WTC11 (cell line): ENCODE measurements at regions not wholly inside any gene's neighbourhood (a gene's known extent, or its start where the extent isn't known, plus 50 kb on each side); places are given as distances from the start of the nearest gene placed in this dataset.

Experiments
- ATAC-seq: fragments of 200-7000 bp; cut with Tn5 transposase; 2 replicates; pipeline ENCODE4 v1.10.0; 2021; ENCODE audit warnings: mild to moderate bottlenecking, moderate library complexity
- CTCF ChIA-PET: fragments of 300-600 bp; sonication (Branson Sonifier 250); formaldehyde crosslinking; loops from one replicate; lab custom pipeline; 2021; ENCODE audit warnings: antibody characterized with exemption; lab: Charles Lee
- POLR2A ChIA-PET: fragments of 350-600 bp; sonication (Branson Sonifier 250); formaldehyde crosslinking; loops from one replicate; lab custom pipeline; 2021; ENCODE audit warnings: antibody characterized with exemption; lab: Charles Lee
- DNase-seq: peaks from one replicate; pipeline ENCODE4 v3.0.0; 2021; ENCODE audit warnings: low spot score
- H3K27ac Mint-ChIP-seq: 2 replicates; pipeline ENCODE4 v1.8.0; 2021; ENCODE audit warnings: mixed read lengths
- H3K27me3 Mint-ChIP-seq: 2 replicates; pipeline ENCODE4 v1.8.0; 2021; ENCODE audit warnings: low read depth, mild to moderate bottlenecking, moderate library complexity, mixed read lengths
- H3K36me3 Mint-ChIP-seq: 2 replicates; pipeline ENCODE4 v1.8.0; 2021; ENCODE audit warnings: mixed read lengths
- H3K4me1 Mint-ChIP-seq: 2 replicates; pipeline ENCODE4 v1.8.0; 2022; ENCODE audit warnings: mixed read lengths
- H3K4me3 Mint-ChIP-seq: 2 replicates; pipeline ENCODE4 v1.8.0; 2021; ENCODE audit warnings: mild to moderate bottlenecking, moderate library complexity, mixed read lengths
- H3K9me3 Mint-ChIP-seq: 2 replicates; pipeline ENCODE4 v1.8.0; 2021; ENCODE audit warnings: mixed read lengths
- CREB1 ChIP-seq: sonication (generic); formaldehyde crosslinking; IDR thresholded peaks from 2 replicates; pipeline ENCODE4 v1.8.0; 2023; ENCODE audit warnings: mild to moderate bottlenecking, missing genetic modification reagents
- ETV6 ChIP-seq: sonication (generic); formaldehyde crosslinking; IDR thresholded peaks from 2 replicates; pipeline ENCODE4 v1.8.1; 2022; ENCODE audit warnings: mild to moderate bottlenecking, missing genetic modification reagents
- IRF2 ChIP-seq: sonication (generic); formaldehyde crosslinking; IDR thresholded peaks from 2 replicates; pipeline ENCODE4 v1.8.0; 2022; ENCODE audit warnings: low read depth, missing genetic modification reagents, borderline replicate concordance
- MXD4 ChIP-seq: fragments of 250-450 bp; sonication (Bioruptor Pico); IDR thresholded peaks from 2 replicates; pipeline ENCODE4 v1.8.0; 2021; ENCODE audit warnings: mild to moderate bottlenecking, moderate library complexity, borderline replicate concordance
- MYBL2 ChIP-seq: sonication (generic); formaldehyde crosslinking; IDR thresholded peaks from 2 replicates; pipeline ENCODE4 v1.8.1; 2023; ENCODE audit warnings: mild to moderate bottlenecking, moderate library complexity, missing genetic modification reagents
- NFYB ChIP-seq: sonication (generic); formaldehyde crosslinking; conservative IDR thresholded peaks from 2 replicates; pipeline ENCODE4 v1.8.0; 2022; ENCODE audit warnings: low read depth, missing genetic modification reagents
- NR3C1 ChIP-seq: sonication (generic); formaldehyde crosslinking; conservative IDR thresholded peaks from 2 replicates; pipeline ENCODE4 v1.8.1; 2023; ENCODE audit warnings: low read depth, mild to moderate bottlenecking, missing genetic modification reagents
- PRDM15 ChIP-seq: sonication (generic); formaldehyde crosslinking; IDR thresholded peaks from 2 replicates; pipeline ENCODE4 v1.8.0; 2022; ENCODE audit warnings: missing genetic modification reagents
- RORB ChIP-seq: fragments of 250-450 bp; sonication (Bioruptor Pico); IDR thresholded peaks from 2 replicates; pipeline ENCODE4 v1.9.0; 2021; ENCODE audit warnings: mild to moderate bottlenecking
- TEAD4 ChIP-seq: sonication (generic); formaldehyde crosslinking; IDR thresholded peaks from 2 replicates; pipeline ENCODE4 v1.8.0; 2022; ENCODE audit warnings: mild to moderate bottlenecking, missing genetic modification reagents
- USF2 ChIP-seq: sonication (generic); formaldehyde crosslinking; IDR thresholded peaks from 2 replicates; pipeline ENCODE4 v1.8.1; 2023; ENCODE audit warnings: mild to moderate bottlenecking, missing genetic modification reagents, moderate library complexity
- ZNF281 ChIP-seq: sonication (generic); formaldehyde crosslinking; IDR thresholded peaks from 2 replicates; pipeline ENCODE4 v1.8.0; 2023; ENCODE audit warnings: mild to moderate bottlenecking, missing genetic modification reagents
- ZSCAN18 ChIP-seq: fragments of 250-450 bp; sonication (Bioruptor Pico); IDR thresholded peaks from 2 replicates; pipeline ENCODE4 v2.1.2; 2022; ENCODE audit warnings: mild to moderate bottlenecking, moderate library complexity
- TF ChIP-seq, protein P1 (sequence below): sonication (generic); formaldehyde crosslinking; IDR thresholded peaks from 2 replicates; pipeline ENCODE4 v1.8.1; 2022; ENCODE audit warnings: low read depth, missing genetic modification reagents, borderline replicate concordance
- TF ChIP-seq, protein P2 (sequence below): sonication (generic); formaldehyde crosslinking; IDR thresholded peaks from 2 replicates; pipeline ENCODE4 v1.8.1; 2022; ENCODE audit warnings: mild to moderate bottlenecking, missing genetic modification reagents, moderate library complexity, borderline replicate concordance
- TF ChIP-seq, protein P3 (sequence below): sonication (generic); formaldehyde crosslinking; conservative IDR thresholded peaks from 2 replicates; pipeline ENCODE4 v1.8.1; 2022; ENCODE audit warnings: mild to moderate bottlenecking, missing genetic modification reagents
- TF ChIP-seq, protein P4 (sequence below): sonication (generic); formaldehyde crosslinking; IDR thresholded peaks from 2 replicates; pipeline ENCODE4 v1.8.1; 2023; ENCODE audit warnings: mild to moderate bottlenecking, moderate library complexity, missing genetic modification reagents

- ATAC-seq (no peak), DNase-seq (no peak)
- H3K4me1 Mint-ChIP-seq: no peaks in the 10 kb centered on the region
- ChIA-PET CTCF (no interaction called here), POLR2A (interaction anchor here (0.7 kb wide), 1 partner anchor 487 kb away, joined by 3 read pairs; no protein-coding TSS in a partner anchor)
- no peak overlapping the region for H3K27ac Mint-ChIP-seq
- TF ChIP-seq, protein P1, sequence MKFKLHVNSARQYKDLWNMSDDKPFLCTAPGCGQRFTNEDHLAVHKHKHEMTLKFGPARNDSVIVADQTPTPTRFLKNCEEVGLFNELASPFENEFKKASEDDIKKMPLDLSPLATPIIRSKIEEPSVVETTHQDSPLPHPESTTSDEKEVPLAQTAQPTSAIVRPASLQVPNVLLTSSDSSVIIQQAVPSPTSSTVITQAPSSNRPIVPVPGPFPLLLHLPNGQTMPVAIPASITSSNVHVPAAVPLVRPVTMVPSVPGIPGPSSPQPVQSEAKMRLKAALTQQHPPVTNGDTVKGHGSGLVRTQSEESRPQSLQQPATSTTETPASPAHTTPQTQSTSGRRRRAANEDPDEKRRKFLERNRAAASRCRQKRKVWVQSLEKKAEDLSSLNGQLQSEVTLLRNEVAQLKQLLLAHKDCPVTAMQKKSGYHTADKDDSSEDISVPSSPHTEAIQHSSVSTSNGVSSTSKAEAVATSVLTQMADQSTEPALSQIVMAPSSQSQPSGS (CRISPR knock-in tag): no peak
- TF ChIP-seq, protein P2, sequence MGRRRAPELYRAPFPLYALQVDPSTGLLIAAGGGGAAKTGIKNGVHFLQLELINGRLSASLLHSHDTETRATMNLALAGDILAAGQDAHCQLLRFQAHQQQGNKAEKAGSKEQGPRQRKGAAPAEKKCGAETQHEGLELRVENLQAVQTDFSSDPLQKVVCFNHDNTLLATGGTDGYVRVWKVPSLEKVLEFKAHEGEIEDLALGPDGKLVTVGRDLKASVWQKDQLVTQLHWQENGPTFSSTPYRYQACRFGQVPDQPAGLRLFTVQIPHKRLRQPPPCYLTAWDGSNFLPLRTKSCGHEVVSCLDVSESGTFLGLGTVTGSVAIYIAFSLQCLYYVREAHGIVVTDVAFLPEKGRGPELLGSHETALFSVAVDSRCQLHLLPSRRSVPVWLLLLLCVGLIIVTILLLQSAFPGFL: no peak
- TF ChIP-seq IRF2 (CRISPR knock-in tag): no peak
- TF ChIP-seq, protein P3, sequence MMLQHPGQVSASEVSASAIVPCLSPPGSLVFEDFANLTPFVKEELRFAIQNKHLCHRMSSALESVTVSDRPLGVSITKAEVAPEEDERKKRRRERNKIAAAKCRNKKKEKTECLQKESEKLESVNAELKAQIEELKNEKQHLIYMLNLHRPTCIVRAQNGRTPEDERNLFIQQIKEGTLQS (CRISPR knock-in tag): no peak
- no peak for TF ChIP-seq PRDM15 (CRISPR knock-in tag)
- no peak for TF ChIP-seq USF2 (CRISPR knock-in tag)
- no peak for TF ChIP-seq NFYB (CRISPR knock-in tag)
- TF ChIP-seq MXD4: no peak
- no peak for TF ChIP-seq TEAD4 (CRISPR knock-in tag)
- no peak for TF ChIP-seq ZNF281
- TF ChIP-seq, protein P4, sequence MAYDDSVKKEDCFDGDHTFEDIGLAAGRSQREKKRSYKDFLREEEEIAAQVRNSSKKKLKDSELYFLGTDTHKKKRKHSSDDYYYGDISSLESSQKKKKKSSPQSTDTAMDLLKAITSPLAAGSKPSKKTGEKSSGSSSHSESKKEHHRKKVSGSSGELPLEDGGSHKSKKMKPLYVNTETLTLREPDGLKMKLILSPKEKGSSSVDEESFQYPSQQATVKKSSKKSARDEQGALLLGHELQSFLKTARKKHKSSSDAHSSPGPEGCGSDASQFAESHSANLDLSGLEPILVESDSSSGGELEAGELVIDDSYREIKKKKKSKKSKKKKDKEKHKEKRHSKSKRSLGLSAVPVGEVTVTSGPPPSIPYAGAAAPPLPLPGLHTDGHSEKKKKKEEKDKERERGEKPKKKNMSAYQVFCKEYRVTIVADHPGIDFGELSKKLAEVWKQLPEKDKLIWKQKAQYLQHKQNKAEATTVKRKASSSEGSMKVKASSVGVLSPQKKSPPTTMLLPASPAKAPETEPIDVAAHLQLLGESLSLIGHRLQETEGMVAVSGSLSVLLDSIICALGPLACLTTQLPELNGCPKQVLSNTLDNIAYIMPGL: no peak
- no peak for TF ChIP-seq RORB (CRISPR knock-in tag)
- TF ChIP-seq ETV6 (CRISPR knock-in tag): no peak
- TF ChIP-seq NR3C1 (CRISPR knock-in tag): no peak
- TF ChIP-seq CREB1 (CRISPR knock-in tag): no peak
- TF ChIP-seq MYBL2 (CRISPR knock-in tag): no peak
- TF ChIP-seq ZSCAN18 (CRISPR knock-in tag): no peak
- H3K9me3 Mint-ChIP-seq: peaks cover 23% of the 10 kb centered on the region
- H3K27me3 Mint-ChIP-seq: no peaks in the 10 kb centered on the region; the same call in 1 of the 2 replicates
- H3K36me3 Mint-ChIP-seq: peaks cover 4% of the 10 kb centered on the region; the same call in 1 of the 2 replicates
- H3K4me3 Mint-ChIP-seq: no peak overlapping the region
Measured at GRCh38 chr4:178671766-178672165, 1229.5 kb upstream of the AGA start.
